ENCODE measurements at regions not wholly inside any gene's neighbourhood (a gene's known extent, or its start where the extent isn't known, plus 50 kb on each side); places are given as distances from the start of the nearest gene placed in this dataset.

DNA sequence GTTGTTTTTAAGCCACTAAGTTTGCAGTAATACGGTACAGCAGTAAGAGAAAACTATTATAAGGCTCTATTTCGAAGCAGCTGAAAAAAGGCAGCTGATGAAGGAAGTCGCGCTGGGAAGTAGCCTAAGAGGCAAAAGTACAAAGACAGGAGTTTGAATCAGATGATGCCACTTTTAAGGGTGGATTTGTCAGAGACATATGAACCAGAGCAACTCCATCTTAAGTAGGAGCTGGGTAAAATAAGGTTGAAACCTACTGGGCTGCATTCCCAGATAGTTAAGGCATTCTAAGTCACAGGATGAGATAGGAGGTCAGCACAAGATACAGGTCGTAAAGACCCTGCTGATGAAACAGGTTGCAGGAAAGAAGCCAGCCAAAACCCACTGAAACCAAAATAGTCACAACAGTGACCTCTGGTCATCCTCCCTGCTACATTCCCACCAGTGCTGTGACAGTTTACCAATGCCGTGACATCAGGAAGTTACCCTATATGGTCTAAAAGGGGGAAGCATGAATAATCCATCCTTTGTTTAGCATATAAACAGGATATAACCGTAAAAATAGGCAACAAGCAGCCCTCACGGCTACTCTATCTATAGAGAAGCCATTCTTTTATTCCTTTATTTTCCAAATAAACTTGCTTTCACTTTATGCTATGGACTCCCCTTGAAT lies 91.8 kb upstream of the PRSS3 start:
- TF ChIP-seq, protein P1, sequence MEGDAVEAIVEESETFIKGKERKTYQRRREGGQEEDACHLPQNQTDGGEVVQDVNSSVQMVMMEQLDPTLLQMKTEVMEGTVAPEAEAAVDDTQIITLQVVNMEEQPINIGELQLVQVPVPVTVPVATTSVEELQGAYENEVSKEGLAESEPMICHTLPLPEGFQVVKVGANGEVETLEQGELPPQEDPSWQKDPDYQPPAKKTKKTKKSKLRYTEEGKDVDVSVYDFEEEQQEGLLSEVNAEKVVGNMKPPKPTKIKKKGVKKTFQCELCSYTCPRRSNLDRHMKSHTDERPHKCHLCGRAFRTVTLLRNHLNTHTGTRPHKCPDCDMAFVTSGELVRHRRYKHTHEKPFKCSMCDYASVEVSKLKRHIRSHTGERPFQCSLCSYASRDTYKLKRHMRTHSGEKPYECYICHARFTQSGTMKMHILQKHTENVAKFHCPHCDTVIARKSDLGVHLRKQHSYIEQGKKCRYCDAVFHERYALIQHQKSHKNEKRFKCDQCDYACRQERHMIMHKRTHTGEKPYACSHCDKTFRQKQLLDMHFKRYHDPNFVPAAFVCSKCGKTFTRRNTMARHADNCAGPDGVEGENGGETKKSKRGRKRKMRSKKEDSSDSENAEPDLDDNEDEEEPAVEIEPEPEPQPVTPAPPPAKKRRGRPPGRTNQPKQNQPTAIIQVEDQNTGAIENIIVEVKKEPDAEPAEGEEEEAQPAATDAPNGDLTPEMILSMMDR (IDR thresholded peaks at IDR 0.05; ENCODE audit: insufficient read depth, low read length, poor library complexity, severe bottlenecking), result no peak
- no peak for TF ChIP-seq EZH2phosphoT487 (conservative IDR thresholded peaks at IDR 0.05; ENCODE audit: low read length)
